B cell (primary cell): ENCODE measurements at regions not wholly inside any gene's neighbourhood (a gene's known extent, or its start where the extent isn't known, plus 50 kb on each side); places are given as distances from the start of the nearest gene placed in this dataset.
"Not testable (repeated sequence)": the region's sequence is repeated elsewhere in the genome, so short reads cannot be mapped to it uniquely, and the experiment has no call there.

Experiments used
- ATAC-seq: fragments of 200-7000 bp; cut with Tn5 transposase; one replicate; pipeline ENCODE4 v1.10.0; 2021; ENCODE audit warnings: low read depth, mild to moderate bottlenecking, moderate number of reproducible peaks, moderate library complexity
- CTCF ChIA-PET: fragments of 350-600 bp; sonication (Branson Sonifier 250); formaldehyde crosslinking; loops from one replicate; lab custom pipeline; 2021; ENCODE audit warnings: antibody characterized with exemption, inconsistent platforms; lab: Charles Lee
- POLR2A ChIA-PET: fragments of 350-600 bp; sonication (Branson Sonifier 250); formaldehyde crosslinking; loops from one replicate; lab custom pipeline; 2021; ENCODE audit warnings: antibody characterized with exemption; lab: Charles Lee
- DNase-seq: peaks from one replicate; pipeline ENCODE4 v3.0.0; 2013
- H2AFZ ChIP-seq: 2 replicates; pipeline ENCODE4 v1.6.1; 2012; ENCODE audit warnings: mild to moderate bottlenecking, low read depth, low read length; ENCODE audit not compliant: insufficient read depth, poor library complexity, severe bottlenecking
- H3K27ac ChIP-seq, 2 donors: 1 replicate in 1 of 2; 2 replicates in 1 of 2; pipeline ENCODE4 v1.5.1; 2012 to 2013; ENCODE audit warnings: low read length in 2 of 2, mild to moderate bottlenecking in 2 of 2, moderate library complexity in 1 of 2
- H3K27me3 ChIP-seq, 4 experiments: fragments of 200-600 bp in 1 of 4; sonication (generic) in 1 of 4; replicated peaks in 1 of 4; 1 replicate in 2 of 4; 2 replicates in 2 of 4; pipeline versions ENCODE4 v1.6.1 to v1.7.0; 2013 to 2016; ENCODE audit warnings: low read length in 3 of 4, mild to moderate bottlenecking in 2 of 4, mixed read lengths in 1 of 4, moderate library complexity in 1 of 4; ENCODE audit not compliant: insufficient read depth in 4 of 4, control insufficient read depth in 3 of 4; ENCODE audit errors: control extremely low read depth in 1 of 4
- H3K36me3 ChIP-seq, 2 experiments: replicated peaks in 1 of 2; 1 replicate in 1 of 2; 2 replicates in 1 of 2; pipeline versions ENCODE4 v1.6.1 to v1.7.1; 2013; ENCODE audit warnings: low read length in 1 of 2; ENCODE audit not compliant: insufficient read depth in 2 of 2, control insufficient read depth in 1 of 2; ENCODE audit errors: control extremely low read depth in 1 of 2, extremely low read depth in 1 of 2
- H3K4me1 ChIP-seq, 2 donors: fragments of 200-600 bp in 1 of 2; sonication (generic) in 1 of 2; 1 replicate in 1 of 2; 2 replicates in 1 of 2; pipeline versions ENCODE4 v1.5.1 to v1.6.1; 2013 to 2017; ENCODE audit warnings: low read length in 2 of 2; ENCODE audit not compliant: control insufficient read depth in 2 of 2, insufficient read depth in 2 of 2
- H3K4me2 ChIP-seq: replicated peaks from 2 replicates; pipeline ENCODE3; 2012; ENCODE audit warnings: mild to moderate bottlenecking, low read depth, low read length; ENCODE audit not compliant: poor library complexity, severe bottlenecking
- H3K4me3 ChIP-seq, 5 experiments: fragments of 200-600 bp in 1 of 5; sonication (generic) in 1 of 5; 1 replicate in 3 of 5; 2 replicates in 2 of 5; pipeline versions ENCODE4 v1.5.1 to v1.7.0; 2011 to 2016; ENCODE audit warnings: low read length in 4 of 5, mild to moderate bottlenecking in 4 of 5, low read depth in 2 of 5, control low read depth in 1 of 5, moderate library complexity in 1 of 5; ENCODE audit not compliant: insufficient read depth in 1 of 5; ENCODE audit errors: control extremely low read depth in 1 of 5, extremely low read depth in 1 of 5
- H3K79me2 ChIP-seq: fragments of 200-600 bp; sonication (generic); one replicate; pipeline ENCODE4 v1.6.0; 2016; ENCODE audit warnings: low read length; ENCODE audit not compliant: control insufficient read depth, insufficient read depth
- H3K9ac ChIP-seq: fragments of 200-600 bp; sonication (generic); 2 replicates; pipeline ENCODE4 v1.6.1; 2017; ENCODE audit warnings: mild to moderate bottlenecking, low read length, moderate library complexity
- H3K9me3 ChIP-seq, 3 donors: one replicate each; pipeline versions ENCODE4 v1.6.1 to v1.7.1; 2013; ENCODE audit warnings: low read length in 2 of 3; ENCODE audit not compliant: control insufficient read depth in 2 of 3, insufficient read depth in 1 of 3; ENCODE audit errors: control extremely low read depth in 1 of 3
- H4K20me1 ChIP-seq: 2 replicates; pipeline ENCODE4 v1.6.0; 2012; ENCODE audit warnings: mild to moderate bottlenecking, low read length; ENCODE audit not compliant: insufficient read depth, control insufficient read depth, poor library complexity, severe bottlenecking
- H3K27ac Mint-ChIP-seq: one replicate; pipeline ENCODE4 v1.8.0; 2021; ENCODE audit warnings: mixed read lengths
- H3K27me3 Mint-ChIP-seq: one replicate; pipeline ENCODE4 v1.8.0; 2021; ENCODE audit warnings: mixed read lengths
- H3K4me1 Mint-ChIP-seq: one replicate; pipeline ENCODE4 v1.8.0; 2021; ENCODE audit warnings: mixed read lengths
- H3K4me3 Mint-ChIP-seq: one replicate; pipeline ENCODE4 v1.8.0; 2021; ENCODE audit warnings: mixed read lengths
- H3K9me3 Mint-ChIP-seq: one replicate; pipeline ENCODE4 v1.8.0; 2022; ENCODE audit warnings: mixed read lengths; ENCODE audit not compliant: insufficient read depth
- CTCF ChIP-seq: fragments of 200-600 bp; IDR thresholded peaks from one replicate; pipeline ENCODE4 v1.8.0; 2022; ENCODE audit warnings: antibody characterized with exemption, mild to moderate bottlenecking
- WGBS: methylation state at CpG from one replicate; pipeline ENCODE4 v1.1.5; 2013; ENCODE audit warnings: missing lambda C conversion rate; ENCODE audit not compliant: insufficient coverage; 5-methylcytosine and 5-hydroxymethylcytosine counted together
- intact Hi-C: fragments of 100-400 bp; cut with micrococcal nuclease; formaldehyde crosslinking; loops from one replicate; pipeline ENCODE4 v1.10.0; 2022

GRCh38 chr13:19362946-19363510, 181.4 kb upstream of the TUBA3C start:
- ChIA-PET CTCF (no interaction called here), POLR2A (no interaction called here)
- Histone ChIP-seq H3K36me3 (no peaks in the 10 kb centered on the region), H3K4me1 (no peaks in the 10 kb centered on the region), H3K27ac (no peak overlapping the region), H3K27me3 (no peaks in the 10 kb centered on the region), H3K4me2 (no peak overlapping the region), H2AFZ (no peak overlapping the region), H3K9ac (no peak overlapping the region), H3K4me3 (no peak overlapping the region), H3K9me3 (peaks cover 0 to 2% (median 0%) of the 10 kb centered on the region in 3 donors), H3K79me2 (no peaks in the 10 kb centered on the region), H4K20me1 (no peaks in the 10 kb centered on the region)
- no peak for TF ChIP-seq CTCF
- WGBS: no CpG with 5 or more reads among the region's 2 CpGs
- Mint-ChIP-seq H3K27ac (no peak overlapping the region), H3K9me3 (peaks cover 2% of the 10 kb centered on the region), H3K4me1 (no peaks in the 10 kb centered on the region), H3K4me3 (no peak overlapping the region), H3K27me3 (no peaks in the 10 kb centered on the region)
- intact Hi-C loops: no loop called here
- no peak for DNase-seq
- ATAC-seq: no peak

GRCh38 chr13:19359697-19360096, 178.1 kb upstream of the TUBA3C start:
- H3K79me2 ChIP-seq, H3K27ac ChIP-seq, H3K4me3 ChIP-seq, H3K9ac ChIP-seq, H3K4me3 Mint-ChIP-seq, ATAC-seq, H3K4me1 Mint-ChIP-seq, H3K36me3 ChIP-seq, H3K27me3 ChIP-seq, H3K9me3 ChIP-seq, H2AFZ ChIP-seq, CTCF ChIA-PET, H3K27ac Mint-ChIP-seq, H3K4me2 ChIP-seq, POLR2A ChIA-PET, DNase-seq, H4K20me1 ChIP-seq, H3K27me3 Mint-ChIP-seq, intact Hi-C loops, H3K9me3 Mint-ChIP-seq, H3K4me1 ChIP-seq: not testable (repeated sequence)
- WGBS: no CpG with 5 or more reads among the region's 2 CpGs
